ENCODE measurements at regions not wholly inside any gene's neighbourhood (a gene's known extent, or its start where the extent isn't known, plus 50 kb on each side); places are given as distances from the start of the nearest gene placed in this dataset.

GRCh38 chr11:70601861-70602538, 203.7 kb downstream of the CTTN start:
- TF ChIP-seq POLR2A (IDR thresholded peaks at IDR 0.05), result no peak
- TF ChIP-seq, protein P1, sequence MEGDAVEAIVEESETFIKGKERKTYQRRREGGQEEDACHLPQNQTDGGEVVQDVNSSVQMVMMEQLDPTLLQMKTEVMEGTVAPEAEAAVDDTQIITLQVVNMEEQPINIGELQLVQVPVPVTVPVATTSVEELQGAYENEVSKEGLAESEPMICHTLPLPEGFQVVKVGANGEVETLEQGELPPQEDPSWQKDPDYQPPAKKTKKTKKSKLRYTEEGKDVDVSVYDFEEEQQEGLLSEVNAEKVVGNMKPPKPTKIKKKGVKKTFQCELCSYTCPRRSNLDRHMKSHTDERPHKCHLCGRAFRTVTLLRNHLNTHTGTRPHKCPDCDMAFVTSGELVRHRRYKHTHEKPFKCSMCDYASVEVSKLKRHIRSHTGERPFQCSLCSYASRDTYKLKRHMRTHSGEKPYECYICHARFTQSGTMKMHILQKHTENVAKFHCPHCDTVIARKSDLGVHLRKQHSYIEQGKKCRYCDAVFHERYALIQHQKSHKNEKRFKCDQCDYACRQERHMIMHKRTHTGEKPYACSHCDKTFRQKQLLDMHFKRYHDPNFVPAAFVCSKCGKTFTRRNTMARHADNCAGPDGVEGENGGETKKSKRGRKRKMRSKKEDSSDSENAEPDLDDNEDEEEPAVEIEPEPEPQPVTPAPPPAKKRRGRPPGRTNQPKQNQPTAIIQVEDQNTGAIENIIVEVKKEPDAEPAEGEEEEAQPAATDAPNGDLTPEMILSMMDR (IDR thresholded peaks at IDR 0.05), result no peak
